Activated CD4-positive, alpha-beta T cell treated with anti-CD3 and anti-CD28 coated beads for 24 hours (primary cell): ENCODE measurements at regions not wholly inside any gene's neighbourhood (a gene's known extent, or its start where the extent isn't known, plus 50 kb on each side); places are given as distances from the start of the nearest gene placed in this dataset.

Experiments
- DNase-seq, 2 donors: peaks; one replicate each; pipeline ENCODE4 v3.0.0-alpha.2; 2020; ENCODE audit warnings: low read depth in 2 of 2

DNA sequence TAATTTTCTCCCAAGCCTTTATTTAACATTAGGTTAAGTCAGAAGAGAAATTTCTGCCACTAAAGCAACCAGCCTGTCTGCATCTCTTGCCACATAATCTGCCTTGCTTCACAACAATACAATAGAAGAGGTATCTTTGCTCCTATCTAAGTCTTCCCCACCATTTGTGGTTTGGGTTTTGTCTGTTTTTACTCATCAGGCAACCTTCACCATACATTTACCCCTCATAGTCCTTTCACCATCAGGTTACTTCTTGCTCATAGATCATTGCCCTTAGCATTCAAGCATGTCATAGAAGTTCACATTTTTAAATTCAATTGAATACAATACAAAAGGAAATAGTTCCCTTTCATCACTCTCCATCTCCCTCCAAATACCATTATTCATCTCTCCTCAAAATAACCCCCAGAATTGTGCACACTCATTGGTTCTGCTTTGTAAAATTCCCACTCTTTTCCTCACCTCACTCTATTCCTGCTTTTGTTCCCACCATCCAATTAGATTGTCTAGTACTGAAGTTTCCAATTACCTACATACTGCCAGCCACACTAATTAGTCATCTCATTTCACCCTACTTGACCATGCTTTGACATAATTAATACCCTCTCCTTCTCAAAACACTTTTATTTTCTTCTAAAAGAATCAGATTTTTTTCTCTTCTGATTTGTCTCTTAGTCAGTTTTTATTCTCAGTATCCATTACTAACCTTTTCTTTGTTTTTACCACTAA is 1957.0 kb upstream of the AGA start:
- no peak for DNase-seq

GRCh38 chr4:179415037-179415846 is 1973.0 kb upstream of the AGA start:
- no peak for DNase-seq

- DNase-seq = no peak
These were observed 1973.6 kb upstream of the AGA start for GRCh38 chr4:179415847-179416223.

DNA sequence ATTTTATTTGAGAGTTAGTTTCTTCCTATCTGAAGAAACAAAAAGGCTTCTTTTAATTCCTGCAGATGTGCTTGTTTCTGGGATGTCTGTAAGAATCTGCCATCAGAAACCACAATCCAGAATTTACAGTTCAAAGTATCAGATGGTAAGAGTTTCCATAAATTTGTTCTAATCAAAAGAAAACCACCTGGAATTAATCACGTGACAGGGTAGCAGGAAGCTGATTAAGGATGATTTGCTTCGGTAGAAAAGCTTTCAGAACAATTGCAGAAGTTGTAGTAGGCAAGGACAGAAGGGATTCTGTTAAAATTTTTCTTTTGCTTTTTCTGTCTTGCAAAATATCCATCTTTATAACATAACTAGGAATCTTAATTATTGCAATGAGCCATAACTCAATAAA is 1975.1 kb upstream of the AGA start:
- DNase-seq = no peak

DNA sequence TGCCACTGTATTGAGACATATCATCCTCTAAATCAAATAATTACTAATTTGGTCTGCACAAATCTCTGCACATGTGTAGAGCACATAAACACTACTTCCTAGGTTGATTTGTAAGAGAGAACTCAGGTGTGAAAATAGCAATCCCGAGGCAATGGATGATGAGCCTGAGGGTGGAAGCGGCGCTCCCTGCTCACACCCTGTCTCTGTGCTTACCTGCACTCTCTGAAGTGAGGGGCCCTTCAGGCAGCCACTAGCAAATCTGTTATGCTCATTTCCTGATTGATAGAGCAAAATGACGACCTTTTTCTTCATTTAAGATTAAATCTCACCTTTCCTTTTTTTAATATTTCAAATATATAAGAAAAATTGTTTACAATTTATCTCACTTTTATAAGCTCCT is 1995.7 kb upstream of the AGA start:
- DNase-seq = no peak

GRCh38 chr4:179441596-179441995 is 1999.4 kb upstream of the AGA start:
- no peak for DNase-seq

DNA sequence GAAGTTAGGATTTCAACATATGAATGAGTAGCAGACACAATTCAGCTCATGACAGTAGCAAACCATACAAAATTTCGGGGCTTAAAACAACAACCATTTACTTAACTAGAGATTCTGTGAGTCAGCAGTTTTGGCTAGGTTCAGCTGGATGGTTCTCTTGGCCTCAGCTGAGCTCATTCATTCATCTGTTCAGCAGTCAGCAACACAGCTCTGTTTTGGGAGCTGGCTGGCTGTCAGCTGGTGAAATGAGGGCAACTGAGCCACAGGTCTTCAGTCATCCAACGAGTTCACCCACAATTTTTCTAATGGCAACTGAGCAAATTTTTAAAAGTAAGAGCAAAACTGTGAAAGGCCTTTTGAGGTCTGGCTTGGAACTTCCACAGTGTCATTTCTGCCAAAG is 2005.1 kb upstream of the AGA start:
- DNase-seq = no peak

DNA sequence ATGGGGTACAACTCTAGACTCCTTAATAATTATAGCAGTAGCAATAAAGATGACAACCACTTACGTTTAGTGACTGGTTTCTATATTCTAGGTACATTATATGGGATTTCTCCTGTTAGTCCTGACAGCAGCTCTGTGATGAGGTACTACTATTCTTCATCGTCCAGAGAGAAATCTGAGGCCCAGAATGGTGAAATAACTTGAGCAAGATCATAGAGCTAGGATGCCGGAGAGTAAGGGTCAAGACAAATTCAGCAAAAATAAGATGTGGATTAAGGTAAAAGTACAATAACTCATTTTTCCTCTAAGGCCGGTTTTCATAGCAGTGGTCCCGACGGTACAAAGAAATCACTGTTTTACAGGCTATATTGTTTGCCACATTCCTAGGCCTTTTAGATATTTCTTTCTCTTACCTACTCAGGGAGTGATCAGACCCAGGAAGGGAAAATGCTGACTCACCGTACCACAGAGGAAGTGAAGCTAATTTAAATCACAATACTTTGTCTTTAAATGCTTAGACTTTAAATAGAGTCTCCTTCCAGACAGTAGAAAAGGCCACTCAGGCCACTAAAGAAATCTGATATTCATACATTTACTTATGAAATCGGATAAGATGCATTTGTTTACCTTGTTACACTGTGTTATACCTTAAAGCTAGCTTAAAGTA is 2023.0 kb upstream of the AGA start:
- DNase-seq = no peak

GRCh38 chr4:179467878-179468277 is 2025.6 kb upstream of the AGA start:
- no peak for DNase-seq

- DNase-seq = no peak
These were observed 2029.9 kb upstream of the AGA start for GRCh38 chr4:179472164-179472563.

DNA sequence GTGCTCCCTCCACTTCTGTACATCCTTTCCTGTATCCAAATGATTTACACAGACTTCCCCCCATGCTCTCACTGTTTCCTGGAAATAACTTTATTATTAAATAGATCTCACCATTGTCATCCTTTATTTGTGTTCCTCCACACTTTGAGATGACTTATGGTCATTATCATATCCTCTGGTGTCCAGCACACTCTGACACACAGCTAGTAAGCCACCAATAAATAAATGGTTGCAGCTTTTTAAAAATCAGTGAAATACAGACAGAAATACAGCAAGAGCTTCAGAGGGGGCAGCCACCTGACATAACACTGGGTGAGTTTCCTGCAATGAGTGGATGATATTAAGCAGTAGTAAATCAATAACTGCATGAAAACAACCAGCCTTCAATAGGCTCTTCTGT is 2036.4 kb upstream of the AGA start:
- no peak for DNase-seq

- DNase-seq = no peak
These were observed 2043.5 kb upstream of the AGA start for GRCh38 chr4:179485781-179486180.

DNA sequence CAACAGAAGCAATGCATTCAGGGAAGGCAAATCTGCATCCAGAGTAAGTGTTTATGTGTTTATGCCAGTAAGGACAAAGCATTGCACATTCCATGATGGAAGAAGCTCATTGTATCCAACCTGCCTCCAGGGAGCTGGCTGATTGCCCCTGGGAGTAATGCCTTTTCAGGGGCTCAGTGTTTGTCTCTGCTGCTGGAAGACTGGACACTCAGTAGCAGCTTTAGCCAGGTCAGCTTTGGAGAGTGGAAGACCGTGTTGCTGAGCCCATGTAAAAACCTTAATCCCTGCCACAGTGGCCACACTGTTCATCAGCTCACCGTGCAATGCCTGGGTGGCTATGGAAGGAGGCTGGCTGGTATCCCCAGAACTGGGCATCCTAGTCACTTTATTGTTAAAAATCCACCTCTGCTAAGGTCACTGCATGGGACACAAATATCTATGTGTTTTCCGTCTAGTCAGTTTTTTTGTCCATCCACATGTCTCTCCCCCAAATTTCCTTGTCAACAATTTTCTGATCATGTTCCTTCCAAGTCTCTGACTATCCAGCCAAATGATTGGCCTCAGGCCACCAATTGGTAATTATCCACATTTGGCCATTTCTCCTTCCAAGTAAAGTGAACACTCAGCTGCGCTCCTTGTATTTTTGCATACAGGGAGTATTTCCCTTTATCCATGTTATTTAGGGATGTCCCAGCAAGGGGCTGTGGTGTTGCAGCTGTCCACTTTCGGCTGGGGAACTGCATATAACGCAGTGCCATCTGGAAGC is 2044.5 kb upstream of the AGA start:
- no peak for DNase-seq

GRCh38 chr4:179492260-179493080 is 2050.2 kb upstream of the AGA start:
- no peak for DNase-seq

- DNase-seq = no peak
These were observed 2061.7 kb upstream of the AGA start for GRCh38 chr4:179503976-179504375.

DNA sequence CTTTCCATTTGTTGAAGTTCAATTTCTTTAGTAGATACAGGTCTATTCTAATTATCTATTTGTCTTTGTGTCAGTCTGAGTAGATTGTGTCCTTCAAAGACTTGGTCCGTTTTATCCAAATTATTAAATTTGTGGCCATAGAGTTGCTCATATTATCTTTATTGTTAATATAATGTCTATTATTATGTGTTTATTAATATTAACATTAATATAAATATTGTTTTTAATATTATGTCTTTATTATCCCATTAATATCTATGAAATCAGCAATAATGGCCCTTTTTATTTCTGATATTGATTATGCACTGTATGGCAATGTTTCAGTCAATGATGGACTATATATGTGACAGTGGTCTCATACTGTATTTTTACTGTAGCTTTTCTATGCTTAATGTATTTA is 2067.3 kb upstream of the AGA start:
- DNase-seq = no peak

GRCh38 chr4:179521952-179522351 is 2079.7 kb upstream of the AGA start:
- no peak for DNase-seq

GRCh38 chr4:179530958-179531357 is 2088.7 kb upstream of the AGA start:
- no peak for DNase-seq

DNA sequence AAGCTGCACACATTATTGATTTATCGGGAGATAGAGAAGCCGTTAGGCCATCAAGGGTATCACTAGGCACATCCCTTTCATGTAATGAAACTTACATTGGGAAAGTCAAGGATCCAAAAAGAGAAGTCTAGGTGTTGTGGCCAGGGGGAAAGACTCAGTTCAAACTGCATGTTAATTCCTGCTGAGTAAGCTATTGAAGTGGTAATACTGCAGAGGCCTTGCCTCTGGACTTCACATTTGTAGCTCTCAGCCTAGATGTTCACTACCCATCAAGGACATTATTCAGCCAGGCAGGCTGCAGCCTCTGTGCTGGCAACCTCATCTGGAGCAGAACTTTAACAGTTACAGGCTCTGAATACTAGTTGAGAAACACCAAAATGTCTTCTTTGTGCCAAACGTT is 2094.5 kb upstream of the AGA start:
- DNase-seq = no peak

DNA sequence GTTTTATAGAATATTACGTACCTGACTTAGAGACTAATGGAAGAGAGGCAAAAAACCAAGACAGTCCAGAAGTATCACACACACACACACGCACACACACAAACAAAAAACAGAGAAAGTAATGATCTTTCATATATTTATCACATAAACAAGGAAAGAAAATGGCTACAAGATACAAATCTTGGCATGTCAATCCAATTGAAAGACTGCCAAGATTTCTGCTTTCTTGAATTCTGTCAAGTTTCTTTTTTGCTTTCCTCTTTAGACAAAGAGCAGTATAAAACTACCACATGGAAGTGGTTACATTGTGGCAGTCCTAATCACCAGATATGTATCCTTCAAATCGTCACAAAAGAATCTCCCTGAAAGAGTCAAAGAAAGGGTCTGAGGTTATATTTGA is 2097.4 kb upstream of the AGA start:
- DNase-seq = no peak

- DNase-seq = no peak
These were observed 2101.5 kb upstream of the AGA start for GRCh38 chr4:179543771-179544170.
